H1 (cell line): ENCODE measurements at regions not wholly inside any gene's neighbourhood (a gene's known extent, or its start where the extent isn't known, plus 50 kb on each side); places are given as distances from the start of the nearest gene placed in this dataset.

Experiments used
- CTCF ChIA-PET: fragments of 300-600 bp; sonication (Branson Sonifier 250); formaldehyde crosslinking; loops from one replicate; lab custom pipeline; 2021; ENCODE audit not compliant: partially characterized antibody; lab: Charles Lee
- POLR2A ChIA-PET: fragments of 300-600 bp; sonication (Branson Sonifier 250); formaldehyde crosslinking; loops from one replicate; lab custom pipeline; 2021; ENCODE audit warnings: inconsistent platforms; ENCODE audit not compliant: partially characterized antibody; lab: Charles Lee
- DNase-seq, 2 experiments: peaks; one replicate each; pipeline versions ENCODE4 v3.0.0 to v3.0.0-alpha.2; 2010 to 2022; ENCODE audit warnings: low spot score in 2 of 2, low read depth in 1 of 2, mixed read lengths in 1 of 2
- FAIRE-seq: peaks from 2 replicates; lab custom pipeline; 2011; peaks lifted over from hg19 to GRCh38; lab: Jason Lieb, UNC
- H2AFZ ChIP-seq: 2 replicates; pipeline ENCODE4 v1.8.1; 2012; ENCODE audit warnings: low read length, inconsistent platforms
- H2AK5ac ChIP-seq: 2 replicates; pipeline ENCODE4 v1.6.1; 2013; ENCODE audit warnings: low read depth, low read length
- H2BK120ac ChIP-seq: replicated peaks from 2 replicates; pipeline ENCODE3; 2013; ENCODE audit warnings: low read depth, low read length, inconsistent platforms
- H2BK12ac ChIP-seq: 2 replicates; pipeline ENCODE4 v1.6.1; 2013; ENCODE audit warnings: low read depth, low read length
- H2BK15ac ChIP-seq: 2 replicates; pipeline ENCODE4 v1.6.1; 2013; ENCODE audit warnings: low read length
- H2BK20ac ChIP-seq: 2 replicates; pipeline ENCODE4 v1.6.1; 2013; ENCODE audit warnings: low read length
- H2BK5ac ChIP-seq: 2 replicates; pipeline ENCODE4 v1.6.1; 2013; ENCODE audit warnings: low read depth, low read length
- H3K14ac ChIP-seq: 2 replicates; pipeline ENCODE4 v1.6.1; 2013; ENCODE audit warnings: inconsistent platforms; ENCODE audit not compliant: insufficient read length
- H3K18ac ChIP-seq: 2 replicates; pipeline ENCODE4 v1.6.1; 2013; ENCODE audit warnings: low read length; ENCODE audit errors: extremely low read depth
- H3K23ac ChIP-seq: 2 replicates; pipeline ENCODE4 v1.6.1; 2013; ENCODE audit warnings: inconsistent platforms; ENCODE audit not compliant: insufficient read length
- H3K23me2 ChIP-seq: 2 replicates; pipeline ENCODE4 v1.6.1; 2013; ENCODE audit warnings: low read depth, low read length
- H3K27ac ChIP-seq: 2 replicates; pipeline ENCODE4 v1.6.1; 2011; ENCODE audit warnings: low read depth, low read length, inconsistent platforms
- H3K27me3 ChIP-seq, 4 experiments: replicated peaks in 1 of 4; 1 replicate in 1 of 4; 2 replicates in 3 of 4; pipeline versions ENCODE4 v1.6.1 to v1.8.1; 2011 to 2013; ENCODE audit warnings: low read length in 3 of 4, mild to moderate bottlenecking in 3 of 4, inconsistent platforms in 2 of 4, mixed read lengths in 2 of 4, moderate library complexity in 1 of 4; ENCODE audit not compliant: control insufficient read depth in 3 of 4, insufficient read depth in 3 of 4; ENCODE audit errors: extremely low read depth in 1 of 4
- H3K36me3 ChIP-seq, 4 experiments: 2 replicates each; pipeline versions ENCODE4 v1.6.1 to v1.8.1; 2011 to 2013; ENCODE audit warnings: mild to moderate bottlenecking in 4 of 4, low read length in 3 of 4, moderate library complexity in 2 of 4, control low read depth in 1 of 4, inconsistent platforms in 1 of 4; ENCODE audit not compliant: insufficient read depth in 4 of 4, control insufficient read depth in 2 of 4
- H3K4ac ChIP-seq: replicated peaks from 2 replicates; pipeline ENCODE3; 2013; ENCODE audit warnings: low read length, low read depth, mixed read lengths, inconsistent platforms; ENCODE audit not compliant: insufficient read length
- H3K4me1 ChIP-seq, 4 experiments: replicated peaks in 1 of 4; 1 replicate in 1 of 4; 2 replicates in 3 of 4; pipeline versions ENCODE4 v1.6.1 to v1.8.1; 2011 to 2013; ENCODE audit warnings: low read length in 3 of 4, inconsistent platforms in 2 of 4, mixed read lengths in 1 of 4; ENCODE audit not compliant: insufficient read depth in 4 of 4, control insufficient read depth in 3 of 4
- H3K4me2 ChIP-seq, 2 experiments: 2 replicates each; pipeline versions ENCODE4 v1.6.1 to v1.8.1; 2011 to 2013; ENCODE audit warnings: low read depth in 2 of 2, low read length in 2 of 2, control low read depth in 1 of 2, inconsistent platforms in 1 of 2, mild to moderate bottlenecking in 1 of 2; ENCODE audit not compliant: insufficient read depth in 1 of 2
- H3K4me3 ChIP-seq, 4 experiments: fragments of 200-600, 300-600 bp in 1 of 4; sonication (generic), shearing (Covaris generic), sonication (Bioruptor Twin) in 1 of 4; 2 replicates each; pipeline versions ENCODE4 v1.5.1 to v1.8.1; 2011 to 2016; ENCODE audit warnings: low read length in 4 of 4, low read depth in 3 of 4, control low read depth in 2 of 4, inconsistent platforms in 2 of 4, mild to moderate bottlenecking in 2 of 4, mixed read lengths in 1 of 4, moderate library complexity in 1 of 4; ENCODE audit not compliant: insufficient read depth in 2 of 4; ENCODE audit errors: extremely low read depth in 1 of 4
- H3K56ac ChIP-seq: replicated peaks from 2 replicates; pipeline ENCODE3; 2013; ENCODE audit warnings: low read depth, mild to moderate bottlenecking, mixed read lengths, low read length, inconsistent platforms; ENCODE audit not compliant: insufficient read length
- H3K79me1 ChIP-seq: 2 replicates; pipeline ENCODE4 v1.6.1; 2013; ENCODE audit warnings: low read depth, low read length, control low read depth
- H3K79me2 ChIP-seq, 2 experiments: 2 replicates each; pipeline versions ENCODE4 v1.6.1 to v1.8.1; 2012 to 2013; ENCODE audit warnings: low read length in 2 of 2, mild to moderate bottlenecking in 2 of 2, inconsistent platforms in 1 of 2; ENCODE audit not compliant: insufficient read depth in 2 of 2, control insufficient read depth in 1 of 2
- H3K9ac ChIP-seq, 4 experiments: replicated peaks in 1 of 4; 1 replicate in 1 of 4; 2 replicates in 3 of 4; pipeline versions ENCODE4 v1.6.1 to v1.8.1; 2011 to 2013; ENCODE audit warnings: low read depth in 3 of 4, low read length in 3 of 4, control low read depth in 2 of 4, mild to moderate bottlenecking in 2 of 4, moderate library complexity in 2 of 4, inconsistent platforms in 1 of 4; ENCODE audit errors: extremely low read depth in 1 of 4
- H3K9me3 ChIP-seq, 2 experiments: 2 replicates each; pipeline versions ENCODE4 v1.6.1 to v1.8.1; 2012 to 2013; ENCODE audit warnings: mild to moderate bottlenecking in 2 of 2, moderate library complexity in 2 of 2, control low read depth in 1 of 2, inconsistent platforms in 1 of 2, low read depth in 1 of 2, low read length in 1 of 2, mixed read lengths in 1 of 2; ENCODE audit not compliant: insufficient read depth in 2 of 2
- H4K20me1 ChIP-seq, 2 experiments: replicated peaks in 1 of 2; 2 replicates each; pipeline versions ENCODE3 to v1.8.1; 2011 to 2013; ENCODE audit warnings: inconsistent platforms in 2 of 2, low read length in 2 of 2, mild to moderate bottlenecking in 1 of 2; ENCODE audit not compliant: insufficient read depth in 2 of 2, control insufficient read depth in 1 of 2
- H4K5ac ChIP-seq: 2 replicates; pipeline ENCODE4 v1.6.1; 2013; ENCODE audit warnings: low read length, low read depth, mixed read lengths, inconsistent platforms; ENCODE audit not compliant: insufficient read length
- H4K8ac ChIP-seq: 2 replicates; pipeline ENCODE4 v1.8.0; 2013; ENCODE audit warnings: mild to moderate bottlenecking, moderate library complexity, low read length, inconsistent platforms; ENCODE audit not compliant: insufficient read depth; ENCODE audit errors: extremely low read depth
- H4K91ac ChIP-seq: replicated peaks from 2 replicates; pipeline ENCODE3; 2013; ENCODE audit warnings: low read length, mixed read lengths, inconsistent platforms; ENCODE audit not compliant: insufficient read length
- CEBPB ChIP-seq: IDR thresholded peaks from 2 replicates; pipeline ENCODE4 v1.6.1; 2012; ENCODE audit warnings: low read depth, low read length
- CHD2 ChIP-seq: IDR thresholded peaks from 2 replicates; pipeline ENCODE4 v1.6.1; 2012; ENCODE audit warnings: low read length, improper control_type of control experiment
- EP300 ChIP-seq, 2 experiments: IDR thresholded peaks; 1 replicate in 1 of 2; 2 replicates in 1 of 2; pipeline ENCODE4 v1.6.1; 2011 to 2012; ENCODE audit warnings: low read depth in 2 of 2, low read length in 2 of 2, mild to moderate bottlenecking in 2 of 2, borderline replicate concordance in 1 of 2, inconsistent platforms in 1 of 2, moderate library complexity in 1 of 2
- KDM4A ChIP-seq: IDR thresholded peaks from one replicate; pipeline ENCODE4 v1.7.1; 2012; ENCODE audit warnings: low read depth, mild to moderate bottlenecking, moderate library complexity, low read length, inconsistent platforms; ENCODE audit not compliant: severe bottlenecking
- POLR2AphosphoS5 ChIP-seq: IDR thresholded peaks from 2 replicates; pipeline ENCODE4 v1.6.1; 2011; ENCODE audit warnings: low read depth, low read length
- RAD21 ChIP-seq, 2 experiments: IDR thresholded peaks in 1 of 2; conservative IDR thresholded peaks in 1 of 2; 2 replicates each; pipeline ENCODE4 v1.6.1; 2011; ENCODE audit warnings: low read depth in 2 of 2, low read length in 2 of 2, improper control_type of control experiment in 1 of 2, inconsistent platforms in 1 of 2, mild to moderate bottlenecking in 1 of 2, moderate library complexity in 1 of 2
- RBBP5 ChIP-seq: IDR thresholded peaks from 2 replicates; pipeline ENCODE4 v1.7.1; 2012; ENCODE audit warnings: low read depth, mild to moderate bottlenecking, inconsistent platforms, low read length, moderate library complexity, borderline replicate concordance
- SIRT6 ChIP-seq: IDR thresholded peaks from one replicate; pipeline ENCODE4 v1.7.1; 2012; ENCODE audit warnings: low read length, inconsistent platforms
- SIX5 ChIP-seq: IDR thresholded peaks from 2 replicates; pipeline ENCODE4 v1.6.1; 2011; ENCODE audit warnings: mild to moderate bottlenecking, low read depth, low read length
- SP1 ChIP-seq: IDR thresholded peaks from 2 replicates; pipeline ENCODE4 v1.6.1; 2011; ENCODE audit warnings: low read depth, low read length
- SRF ChIP-seq: IDR thresholded peaks from 2 replicates; pipeline ENCODE4 v1.6.1; 2011; ENCODE audit warnings: mild to moderate bottlenecking, low read depth, low read length, moderate library complexity
- ZNF274 ChIP-seq: IDR thresholded peaks from 2 replicates; pipeline ENCODE4 v1.7.0; 2012; ENCODE audit warnings: low read length, borderline replicate concordance; ENCODE audit errors: extremely low read depth
- TF ChIP-seq, protein P1 (sequence below): IDR thresholded peaks from 2 replicates; pipeline ENCODE4 v1.6.1; 2012; ENCODE audit warnings: low read length, inconsistent platforms
- TF ChIP-seq, protein P2 (sequence below): IDR thresholded peaks from 2 replicates; pipeline ENCODE4 v1.6.1; 2011; ENCODE audit warnings: low read length, improper control_type of control experiment

DNA sequence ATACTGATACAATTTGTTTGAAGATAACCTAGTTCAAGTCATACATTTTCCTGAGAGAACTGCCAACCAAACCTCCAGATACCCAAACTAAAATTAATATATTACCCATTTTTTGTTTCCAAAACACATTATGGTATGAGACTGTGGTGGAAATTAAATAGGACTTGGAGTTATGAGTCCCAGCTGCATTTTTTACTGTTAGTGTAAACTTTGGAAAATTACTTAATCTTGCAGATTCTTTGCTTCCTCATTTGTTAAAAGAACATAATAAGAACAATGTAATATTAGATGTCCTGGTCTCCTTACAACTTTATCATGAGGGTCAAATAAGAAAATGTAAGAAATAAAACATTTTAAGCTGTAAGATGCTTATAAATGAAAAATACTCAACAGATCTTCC is 98.2 kb upstream of the TRIB2 start:
- no peak overlapping the region for H2AK5ac ChIP-seq
- no peak overlapping the region for H3K27ac ChIP-seq
- H3K9ac ChIP-seq, result no peak overlapping the region
- no peak overlapping the region for H3K56ac ChIP-seq
- H2BK15ac ChIP-seq, result no peak overlapping the region
- no peak overlapping the region for H3K23ac ChIP-seq
- no peak overlapping the region for H4K5ac ChIP-seq
- H3K4me3 ChIP-seq, result no peak overlapping the region
- no peak overlapping the region for H2AFZ ChIP-seq
- no peaks in the 10 kb centered on the region for H3K4me1 ChIP-seq
- no peaks in the 10 kb centered on the region for H3K9me3 ChIP-seq
- no peaks in the 10 kb centered on the region for H3K36me3 ChIP-seq
- H3K18ac ChIP-seq, result no peak overlapping the region
- H2BK12ac ChIP-seq, result no peak overlapping the region
- H3K4ac ChIP-seq, result no peak overlapping the region
- no peak overlapping the region for H4K91ac ChIP-seq
- no peak overlapping the region for H2BK120ac ChIP-seq
- no peaks in the 10 kb centered on the region for H3K27me3 ChIP-seq
- no peak overlapping the region for H2BK20ac ChIP-seq
- H3K79me2 ChIP-seq, result no peaks in the 10 kb centered on the region
- no peak overlapping the region for H3K4me2 ChIP-seq
- H4K8ac ChIP-seq, result no peak overlapping the region
- no peaks in the 10 kb centered on the region for H4K20me1 ChIP-seq
- DNase-seq (no peak), FAIRE-seq (no peak)
- POLR2A ChIA-PET, result no interaction called here
- no peaks in the 10 kb centered on the region for H3K79me1 ChIP-seq
- CTCF ChIA-PET, result interaction anchor here (1.3 kb wide), 1 partner anchor 27 kb away, joined by 4 read pairs; no protein-coding TSS in a partner anchor
- H3K14ac ChIP-seq, result no peak overlapping the region
- H2BK5ac ChIP-seq, result no peak overlapping the region
- no peaks in the 10 kb centered on the region for H3K23me2 ChIP-seq
- TF ChIP-seq RBBP5 (no peak), CHD2 (no peak), EP300 (IDR thresholded peaks at IDR 0.05; ENCODE audit: borderline replicate concordance in 1 of 2, low read depth in 2 of 2, low read length in 2 of 2) (no peak), ZNF274 (no peak), SIX5 (no peak), SP1 (no peak), SIRT6 (no peak), POLR2AphosphoS5 (no peak), CEBPB (no peak), SRF (no peak), RAD21 (IDR thresholded peaks at IDR 0.05 in 1 of 2, conservative IDR thresholded peaks at IDR 0.05 in 1 of 2; ENCODE audit: low read depth in 2 of 2, low read length in 2 of 2) (no peak), KDM4A (no peak)
- TF ChIP-seq, protein P1, sequence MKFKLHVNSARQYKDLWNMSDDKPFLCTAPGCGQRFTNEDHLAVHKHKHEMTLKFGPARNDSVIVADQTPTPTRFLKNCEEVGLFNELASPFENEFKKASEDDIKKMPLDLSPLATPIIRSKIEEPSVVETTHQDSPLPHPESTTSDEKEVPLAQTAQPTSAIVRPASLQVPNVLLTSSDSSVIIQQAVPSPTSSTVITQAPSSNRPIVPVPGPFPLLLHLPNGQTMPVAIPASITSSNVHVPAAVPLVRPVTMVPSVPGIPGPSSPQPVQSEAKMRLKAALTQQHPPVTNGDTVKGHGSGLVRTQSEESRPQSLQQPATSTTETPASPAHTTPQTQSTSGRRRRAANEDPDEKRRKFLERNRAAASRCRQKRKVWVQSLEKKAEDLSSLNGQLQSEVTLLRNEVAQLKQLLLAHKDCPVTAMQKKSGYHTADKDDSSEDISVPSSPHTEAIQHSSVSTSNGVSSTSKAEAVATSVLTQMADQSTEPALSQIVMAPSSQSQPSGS, result no peak
- TF ChIP-seq, protein P2, sequence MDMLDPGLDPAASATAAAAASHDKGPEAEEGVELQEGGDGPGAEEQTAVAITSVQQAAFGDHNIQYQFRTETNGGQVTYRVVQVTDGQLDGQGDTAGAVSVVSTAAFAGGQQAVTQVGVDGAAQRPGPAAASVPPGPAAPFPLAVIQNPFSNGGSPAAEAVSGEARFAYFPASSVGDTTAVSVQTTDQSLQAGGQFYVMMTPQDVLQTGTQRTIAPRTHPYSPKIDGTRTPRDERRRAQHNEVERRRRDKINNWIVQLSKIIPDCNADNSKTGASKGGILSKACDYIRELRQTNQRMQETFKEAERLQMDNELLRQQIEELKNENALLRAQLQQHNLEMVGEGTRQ, result no peak
